H1 (cell line): ENCODE measurements at regions not wholly inside any gene's neighbourhood (a gene's known extent, or its start where the extent isn't known, plus 50 kb on each side); places are given as distances from the start of the nearest gene placed in this dataset.

Source experiments
- CTCF ChIA-PET: fragments of 300-600 bp; sonication (Branson Sonifier 250); formaldehyde crosslinking; loops from one replicate; lab custom pipeline; 2021; ENCODE audit not compliant: partially characterized antibody; lab: Charles Lee
- POLR2A ChIA-PET: fragments of 300-600 bp; sonication (Branson Sonifier 250); formaldehyde crosslinking; loops from one replicate; lab custom pipeline; 2021; ENCODE audit warnings: inconsistent platforms; ENCODE audit not compliant: partially characterized antibody; lab: Charles Lee
- DNase-seq, 2 experiments: peaks; one replicate each; pipeline versions ENCODE4 v3.0.0 to v3.0.0-alpha.2; 2010 to 2022; ENCODE audit warnings: low spot score in 2 of 2, low read depth in 1 of 2, mixed read lengths in 1 of 2
- FAIRE-seq: peaks from 2 replicates; lab custom pipeline; 2011; peaks lifted over from hg19 to GRCh38; lab: Jason Lieb, UNC
- H2AFZ ChIP-seq: 2 replicates; pipeline ENCODE4 v1.8.1; 2012; ENCODE audit warnings: low read length, inconsistent platforms
- H2AK5ac ChIP-seq: 2 replicates; pipeline ENCODE4 v1.6.1; 2013; ENCODE audit warnings: low read depth, low read length
- H2BK120ac ChIP-seq: replicated peaks from 2 replicates; pipeline ENCODE3; 2013; ENCODE audit warnings: low read depth, low read length, inconsistent platforms
- H2BK12ac ChIP-seq: 2 replicates; pipeline ENCODE4 v1.6.1; 2013; ENCODE audit warnings: low read depth, low read length
- H2BK15ac ChIP-seq: 2 replicates; pipeline ENCODE4 v1.6.1; 2013; ENCODE audit warnings: low read length
- H2BK20ac ChIP-seq: 2 replicates; pipeline ENCODE4 v1.6.1; 2013; ENCODE audit warnings: low read length
- H2BK5ac ChIP-seq: 2 replicates; pipeline ENCODE4 v1.6.1; 2013; ENCODE audit warnings: low read depth, low read length
- H3K14ac ChIP-seq: 2 replicates; pipeline ENCODE4 v1.6.1; 2013; ENCODE audit warnings: inconsistent platforms; ENCODE audit not compliant: insufficient read length
- H3K18ac ChIP-seq: 2 replicates; pipeline ENCODE4 v1.6.1; 2013; ENCODE audit warnings: low read length; ENCODE audit errors: extremely low read depth
- H3K23ac ChIP-seq: 2 replicates; pipeline ENCODE4 v1.6.1; 2013; ENCODE audit warnings: inconsistent platforms; ENCODE audit not compliant: insufficient read length
- H3K23me2 ChIP-seq: 2 replicates; pipeline ENCODE4 v1.6.1; 2013; ENCODE audit warnings: low read depth, low read length
- H3K27ac ChIP-seq: 2 replicates; pipeline ENCODE4 v1.6.1; 2011; ENCODE audit warnings: low read depth, low read length, inconsistent platforms
- H3K27me3 ChIP-seq, 4 experiments: replicated peaks in 1 of 4; 1 replicate in 1 of 4; 2 replicates in 3 of 4; pipeline versions ENCODE4 v1.6.1 to v1.8.1; 2011 to 2013; ENCODE audit warnings: low read length in 3 of 4, mild to moderate bottlenecking in 3 of 4, inconsistent platforms in 2 of 4, mixed read lengths in 2 of 4, moderate library complexity in 1 of 4; ENCODE audit not compliant: control insufficient read depth in 3 of 4, insufficient read depth in 3 of 4; ENCODE audit errors: extremely low read depth in 1 of 4
- H3K36me3 ChIP-seq, 4 experiments: 2 replicates each; pipeline versions ENCODE4 v1.6.1 to v1.8.1; 2011 to 2013; ENCODE audit warnings: mild to moderate bottlenecking in 4 of 4, low read length in 3 of 4, moderate library complexity in 2 of 4, control low read depth in 1 of 4, inconsistent platforms in 1 of 4; ENCODE audit not compliant: insufficient read depth in 4 of 4, control insufficient read depth in 2 of 4
- H3K4ac ChIP-seq: replicated peaks from 2 replicates; pipeline ENCODE3; 2013; ENCODE audit warnings: low read length, low read depth, mixed read lengths, inconsistent platforms; ENCODE audit not compliant: insufficient read length
- H3K4me1 ChIP-seq, 4 experiments: replicated peaks in 1 of 4; 1 replicate in 1 of 4; 2 replicates in 3 of 4; pipeline versions ENCODE4 v1.6.1 to v1.8.1; 2011 to 2013; ENCODE audit warnings: low read length in 3 of 4, inconsistent platforms in 2 of 4, mixed read lengths in 1 of 4; ENCODE audit not compliant: insufficient read depth in 4 of 4, control insufficient read depth in 3 of 4
- H3K4me2 ChIP-seq, 2 experiments: 2 replicates each; pipeline versions ENCODE4 v1.6.1 to v1.8.1; 2011 to 2013; ENCODE audit warnings: low read depth in 2 of 2, low read length in 2 of 2, control low read depth in 1 of 2, inconsistent platforms in 1 of 2, mild to moderate bottlenecking in 1 of 2; ENCODE audit not compliant: insufficient read depth in 1 of 2
- H3K4me3 ChIP-seq, 4 experiments: fragments of 200-600, 300-600 bp in 1 of 4; sonication (generic), shearing (Covaris generic), sonication (Bioruptor Twin) in 1 of 4; 2 replicates each; pipeline versions ENCODE4 v1.5.1 to v1.8.1; 2011 to 2016; ENCODE audit warnings: low read length in 4 of 4, low read depth in 3 of 4, control low read depth in 2 of 4, inconsistent platforms in 2 of 4, mild to moderate bottlenecking in 2 of 4, mixed read lengths in 1 of 4, moderate library complexity in 1 of 4; ENCODE audit not compliant: insufficient read depth in 2 of 4; ENCODE audit errors: extremely low read depth in 1 of 4
- H3K56ac ChIP-seq: replicated peaks from 2 replicates; pipeline ENCODE3; 2013; ENCODE audit warnings: low read depth, mild to moderate bottlenecking, mixed read lengths, low read length, inconsistent platforms; ENCODE audit not compliant: insufficient read length
- H3K79me1 ChIP-seq: 2 replicates; pipeline ENCODE4 v1.6.1; 2013; ENCODE audit warnings: low read depth, low read length, control low read depth
- H3K79me2 ChIP-seq, 2 experiments: 2 replicates each; pipeline versions ENCODE4 v1.6.1 to v1.8.1; 2012 to 2013; ENCODE audit warnings: low read length in 2 of 2, mild to moderate bottlenecking in 2 of 2, inconsistent platforms in 1 of 2; ENCODE audit not compliant: insufficient read depth in 2 of 2, control insufficient read depth in 1 of 2
- H3K9ac ChIP-seq, 4 experiments: replicated peaks in 1 of 4; 1 replicate in 1 of 4; 2 replicates in 3 of 4; pipeline versions ENCODE4 v1.6.1 to v1.8.1; 2011 to 2013; ENCODE audit warnings: low read depth in 3 of 4, low read length in 3 of 4, control low read depth in 2 of 4, mild to moderate bottlenecking in 2 of 4, moderate library complexity in 2 of 4, inconsistent platforms in 1 of 4; ENCODE audit errors: extremely low read depth in 1 of 4
- H3K9me3 ChIP-seq, 2 experiments: 2 replicates each; pipeline versions ENCODE4 v1.6.1 to v1.8.1; 2012 to 2013; ENCODE audit warnings: mild to moderate bottlenecking in 2 of 2, moderate library complexity in 2 of 2, control low read depth in 1 of 2, inconsistent platforms in 1 of 2, low read depth in 1 of 2, low read length in 1 of 2, mixed read lengths in 1 of 2; ENCODE audit not compliant: insufficient read depth in 2 of 2
- H4K20me1 ChIP-seq, 2 experiments: replicated peaks in 1 of 2; 2 replicates each; pipeline versions ENCODE3 to v1.8.1; 2011 to 2013; ENCODE audit warnings: inconsistent platforms in 2 of 2, low read length in 2 of 2, mild to moderate bottlenecking in 1 of 2; ENCODE audit not compliant: insufficient read depth in 2 of 2, control insufficient read depth in 1 of 2
- H4K5ac ChIP-seq: 2 replicates; pipeline ENCODE4 v1.6.1; 2013; ENCODE audit warnings: low read length, low read depth, mixed read lengths, inconsistent platforms; ENCODE audit not compliant: insufficient read length
- H4K8ac ChIP-seq: 2 replicates; pipeline ENCODE4 v1.8.0; 2013; ENCODE audit warnings: mild to moderate bottlenecking, moderate library complexity, low read length, inconsistent platforms; ENCODE audit not compliant: insufficient read depth; ENCODE audit errors: extremely low read depth
- H4K91ac ChIP-seq: replicated peaks from 2 replicates; pipeline ENCODE3; 2013; ENCODE audit warnings: low read length, mixed read lengths, inconsistent platforms; ENCODE audit not compliant: insufficient read length
- BRCA1 ChIP-seq: IDR thresholded peaks from 2 replicates; pipeline ENCODE4 v1.6.1; 2012; ENCODE audit warnings: low read depth, low read length, improper control_type of control experiment
- CBX5 ChIP-seq: fragments of 300-800, 300-1000 bp; sonication (generic); IDR thresholded peaks from 2 replicates; pipeline ENCODE4 v1.7.1; 2016; ENCODE audit warnings: antibody characterized with exemption, low read length, low read depth
- CHD2 ChIP-seq: IDR thresholded peaks from 2 replicates; pipeline ENCODE4 v1.6.1; 2012; ENCODE audit warnings: low read length, improper control_type of control experiment
- CREB1 ChIP-seq: IDR thresholded peaks from 2 replicates; pipeline ENCODE4 v1.6.1; 2012; ENCODE audit warnings: inconsistent platforms
- GTF2F1 ChIP-seq: IDR thresholded peaks from 2 replicates; pipeline ENCODE4 v1.6.1; 2012; ENCODE audit warnings: low read depth, low read length, improper control_type of control experiment, borderline replicate concordance
- KDM5A ChIP-seq: fragments of 200-600 bp; IDR thresholded peaks from 2 replicates; pipeline ENCODE4 v1.7.1; 2012; ENCODE audit warnings: mild to moderate bottlenecking, low read length, inconsistent platforms, mixed read lengths
- NANOG ChIP-seq: IDR thresholded peaks from 2 replicates; pipeline ENCODE4 v1.6.1; 2011; ENCODE audit warnings: low read length, low read depth, mild to moderate bottlenecking, inconsistent platforms; ENCODE audit not compliant: insufficient read depth, poor library complexity, severe bottlenecking
- NRF1 ChIP-seq: IDR thresholded peaks from 2 replicates; pipeline ENCODE4 v1.6.1; 2011; ENCODE audit warnings: mild to moderate bottlenecking, low read depth, low read length, improper control_type of control experiment
- PHF8 ChIP-seq: fragments of 200-600 bp; sonication (generic); conservative IDR thresholded peaks from 2 replicates; pipeline ENCODE4 v1.7.1; 2012; ENCODE audit warnings: low read depth, mild to moderate bottlenecking, inconsistent platforms, low read length, moderate library complexity
- SIN3A ChIP-seq, 2 experiments: IDR thresholded peaks in 1 of 2; conservative IDR thresholded peaks in 1 of 2; 2 replicates each; pipeline ENCODE4 v1.6.1; 2011 to 2012; ENCODE audit warnings: low read length in 2 of 2, improper control_type of control experiment in 1 of 2, low read depth in 1 of 2, mild to moderate bottlenecking in 1 of 2
- WGBS, 2 experiments: shearing (Covaris generic) in 1 of 2; methylation state at CpG; one replicate each; pipeline versions ENCODE4 v1.1.6 to v1.1.7; 2013 to 2015; ENCODE audit warnings: low lambda C conversion rate in 2 of 2, mixed read lengths in 2 of 2, inconsistent platforms in 1 of 2, low coverage in 1 of 2, missing lambda C conversion rate in 1 of 2; ENCODE audit not compliant: insufficient replicate concordance in 2 of 2, insufficient coverage in 1 of 2, insufficient read length in 1 of 2; ENCODE audit errors: extremely low coverage in 1 of 2, missing lambda C conversion rate in 1 of 2; 5-methylcytosine and 5-hydroxymethylcytosine counted together
- TF ChIP-seq, protein P1 (sequence below), 3 experiments: IDR thresholded peaks; 1 replicate in 2 of 3; 2 replicates in 1 of 3; pipeline versions ENCODE4 v1.5.1 to v1.6.1; 2011; ENCODE audit warnings: low read length in 3 of 3, mild to moderate bottlenecking in 3 of 3, inconsistent platforms in 2 of 3, low read depth in 1 of 3, moderate library complexity in 1 of 3; ENCODE audit not compliant: insufficient read depth in 1 of 3; ENCODE audit errors: control extremely low read depth in 1 of 3

DNA sequence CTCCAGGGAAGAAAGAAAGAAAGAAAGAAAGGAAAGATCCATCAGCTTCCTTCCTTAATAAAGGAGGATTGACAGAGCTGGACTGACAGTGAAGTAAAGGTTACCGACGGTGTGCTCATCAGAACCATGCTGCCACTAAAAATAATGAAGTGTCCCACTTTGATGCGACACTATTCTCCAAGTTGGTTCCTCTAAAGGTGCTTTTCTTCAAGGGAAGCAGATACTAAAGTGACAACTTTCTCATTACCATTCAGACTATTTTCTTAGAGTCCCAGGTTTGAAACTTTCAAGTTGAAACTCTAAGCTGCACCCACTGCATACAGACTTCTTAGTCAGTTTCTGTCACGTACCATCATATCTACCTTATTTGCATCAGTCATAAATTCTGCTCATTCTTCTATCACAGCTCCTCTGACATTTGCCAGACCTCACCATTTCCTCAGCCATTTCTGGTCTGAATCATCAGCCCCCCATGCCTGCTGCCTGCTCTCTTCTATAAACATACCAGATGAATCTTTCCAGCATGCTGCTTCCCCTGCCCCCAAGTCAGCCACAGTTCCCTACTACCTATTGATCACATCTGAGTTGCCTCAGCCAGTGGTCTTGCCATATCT lies 177.6 kb downstream of the DEPDC1B start:
- no peak for DNase-seq
- no peak overlapping the region for H3K56ac ChIP-seq
- no peak overlapping the region for H3K14ac ChIP-seq
- no peak overlapping the region for H3K18ac ChIP-seq
- no peak overlapping the region for H2BK12ac ChIP-seq
- CTCF ChIA-PET = interaction anchor here (0.6 to 1.3 kb wide), 5 partner anchors 14 to 1257 kb away, joined by 3 to 5 read pairs (median 4); no protein-coding TSS in a partner anchor
- H3K4me2 ChIP-seq = no peak overlapping the region
- H2BK5ac ChIP-seq = no peak overlapping the region
- no peak overlapping the region for H3K27ac ChIP-seq
- WGBS, 2 experiments = 85% methylated on average over 4 of the region's 4 CpGs; no CpG with 5 or more reads in 1 of the 2 experiments
- H2BK20ac ChIP-seq = no peak overlapping the region
- no peaks in the 10 kb centered on the region for H3K79me1 ChIP-seq
- H3K9ac ChIP-seq = no peak overlapping the region
- no peaks in the 10 kb centered on the region for H4K20me1 ChIP-seq
- peaks cover 0 to 2% (median 0%) of the 10 kb centered on the region in 4 experiments; a peak in 1 of 7 replicates for H3K4me1 ChIP-seq
- H3K23ac ChIP-seq = no peak overlapping the region
- no peaks in the 10 kb centered on the region for H3K23me2 ChIP-seq
- no peak overlapping the region for H3K4me3 ChIP-seq
- no peak for FAIRE-seq
- H3K79me2 ChIP-seq = no peaks in the 10 kb centered on the region
- no peak overlapping the region for H2BK15ac ChIP-seq
- H3K36me3 ChIP-seq = no peaks in the 10 kb centered on the region
- no peak overlapping the region for H2AK5ac ChIP-seq
- H3K4ac ChIP-seq = no peak overlapping the region
- POLR2A ChIA-PET = interaction anchor here (0.6 kb wide), 1 partner anchor 52 kb away, joined by 3 read pairs; no protein-coding TSS in a partner anchor
- H3K27me3 ChIP-seq = no peaks in the 10 kb centered on the region
- H4K8ac ChIP-seq = no peak overlapping the region
- H2BK120ac ChIP-seq = no peak overlapping the region
- no peak overlapping the region for H4K91ac ChIP-seq
- H3K9me3 ChIP-seq = no peaks in the 10 kb centered on the region
- no peak overlapping the region for H4K5ac ChIP-seq
- no peak overlapping the region for H2AFZ ChIP-seq
- no peak for TF ChIP-seq BRCA1
- no peak for TF ChIP-seq CHD2
- TF ChIP-seq SIN3A (conservative IDR thresholded peaks at IDR 0.05 in 1 of 2, IDR thresholded peaks at IDR 0.05 in 1 of 2; ENCODE audit: low read depth in 1 of 2, low read length in 2 of 2) = no peak
- no peak for TF ChIP-seq PHF8
- TF ChIP-seq CREB1 = no peak
- TF ChIP-seq, protein P1, sequence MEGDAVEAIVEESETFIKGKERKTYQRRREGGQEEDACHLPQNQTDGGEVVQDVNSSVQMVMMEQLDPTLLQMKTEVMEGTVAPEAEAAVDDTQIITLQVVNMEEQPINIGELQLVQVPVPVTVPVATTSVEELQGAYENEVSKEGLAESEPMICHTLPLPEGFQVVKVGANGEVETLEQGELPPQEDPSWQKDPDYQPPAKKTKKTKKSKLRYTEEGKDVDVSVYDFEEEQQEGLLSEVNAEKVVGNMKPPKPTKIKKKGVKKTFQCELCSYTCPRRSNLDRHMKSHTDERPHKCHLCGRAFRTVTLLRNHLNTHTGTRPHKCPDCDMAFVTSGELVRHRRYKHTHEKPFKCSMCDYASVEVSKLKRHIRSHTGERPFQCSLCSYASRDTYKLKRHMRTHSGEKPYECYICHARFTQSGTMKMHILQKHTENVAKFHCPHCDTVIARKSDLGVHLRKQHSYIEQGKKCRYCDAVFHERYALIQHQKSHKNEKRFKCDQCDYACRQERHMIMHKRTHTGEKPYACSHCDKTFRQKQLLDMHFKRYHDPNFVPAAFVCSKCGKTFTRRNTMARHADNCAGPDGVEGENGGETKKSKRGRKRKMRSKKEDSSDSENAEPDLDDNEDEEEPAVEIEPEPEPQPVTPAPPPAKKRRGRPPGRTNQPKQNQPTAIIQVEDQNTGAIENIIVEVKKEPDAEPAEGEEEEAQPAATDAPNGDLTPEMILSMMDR (IDR thresholded peaks at IDR 0.05; ENCODE audit: control extremely low read depth in 1 of 3, insufficient read depth in 1 of 3, low read depth in 1 of 3, low read length in 3 of 3) = no peak
- TF ChIP-seq CBX5 = no peak
- TF ChIP-seq GTF2F1 = no peak
- TF ChIP-seq NRF1 = no peak
- TF ChIP-seq NANOG = no peak
- no peak for TF ChIP-seq KDM5A
